HG02642 (cell line): ENCODE measurements at regions not wholly inside any gene's neighbourhood (a gene's known extent, or its start where the extent isn't known, plus 50 kb on each side); places are given as distances from the start of the nearest gene placed in this dataset.

Experiments
- ATAC-seq: cut with Tn5 transposase; IDR thresholded peaks from one replicate; pipeline ENCODE4 v1.9.1; 2021; ENCODE audit warnings: mild to moderate bottlenecking; ENCODE audit not compliant: unreplicated experiment, poor library complexity

DNA sequence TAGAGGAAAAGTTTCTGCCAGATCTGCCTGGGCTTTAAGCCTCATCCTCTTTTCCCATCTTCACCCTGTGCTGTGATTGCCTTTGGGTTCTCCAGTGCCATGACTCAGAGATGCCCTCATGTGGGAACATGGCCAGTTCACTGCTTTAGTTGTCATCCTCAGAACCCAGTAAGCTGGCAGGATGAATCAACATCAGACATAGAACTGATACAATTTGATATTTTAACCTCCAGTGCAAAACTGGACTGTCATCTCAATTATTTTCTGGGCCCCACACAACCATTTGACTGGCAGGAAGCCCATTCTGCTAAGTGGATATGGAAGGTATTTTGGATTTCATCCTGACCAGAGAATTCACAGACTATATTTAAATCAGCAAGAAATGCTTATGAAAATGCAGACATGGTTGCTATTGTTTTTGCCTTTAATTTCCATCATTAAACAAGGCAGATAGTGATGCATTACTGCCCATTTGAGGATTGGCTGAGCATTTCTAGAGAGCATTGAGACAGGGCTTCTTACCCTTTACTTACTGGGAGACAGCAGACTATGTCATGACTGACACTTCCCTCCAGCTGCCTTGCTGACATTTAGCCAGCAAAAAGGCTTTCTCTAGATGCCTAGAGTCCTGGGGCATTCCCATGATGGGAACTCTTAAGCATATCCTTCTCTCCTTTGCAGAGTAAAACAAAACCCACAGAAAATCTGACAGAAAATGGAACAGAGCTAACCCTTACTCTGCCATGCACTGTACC lies 327.1 kb upstream of the MTNR1B start:
- ATAC-seq: no peak

DNA sequence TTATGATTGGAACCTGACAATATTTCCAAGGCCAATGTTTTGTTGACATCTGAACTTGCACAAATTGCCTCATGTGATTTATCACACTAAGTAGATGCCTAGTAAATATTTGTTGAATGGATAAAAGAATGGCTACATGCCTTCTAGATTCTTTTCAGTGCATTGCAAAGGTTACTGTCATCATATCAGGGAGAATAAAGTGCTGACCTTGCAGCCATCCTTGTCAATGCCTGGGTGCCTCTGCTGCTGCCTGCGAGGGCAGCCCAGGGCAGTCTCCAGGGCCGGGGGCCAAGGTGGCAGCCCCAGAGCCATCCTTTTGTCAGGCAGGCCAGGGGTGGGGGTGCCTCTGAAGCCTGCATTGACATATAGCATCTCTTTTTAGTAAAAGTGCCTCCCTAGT lies 325.6 kb upstream of the MTNR1B start:
- ATAC-seq: no peak

DNA sequence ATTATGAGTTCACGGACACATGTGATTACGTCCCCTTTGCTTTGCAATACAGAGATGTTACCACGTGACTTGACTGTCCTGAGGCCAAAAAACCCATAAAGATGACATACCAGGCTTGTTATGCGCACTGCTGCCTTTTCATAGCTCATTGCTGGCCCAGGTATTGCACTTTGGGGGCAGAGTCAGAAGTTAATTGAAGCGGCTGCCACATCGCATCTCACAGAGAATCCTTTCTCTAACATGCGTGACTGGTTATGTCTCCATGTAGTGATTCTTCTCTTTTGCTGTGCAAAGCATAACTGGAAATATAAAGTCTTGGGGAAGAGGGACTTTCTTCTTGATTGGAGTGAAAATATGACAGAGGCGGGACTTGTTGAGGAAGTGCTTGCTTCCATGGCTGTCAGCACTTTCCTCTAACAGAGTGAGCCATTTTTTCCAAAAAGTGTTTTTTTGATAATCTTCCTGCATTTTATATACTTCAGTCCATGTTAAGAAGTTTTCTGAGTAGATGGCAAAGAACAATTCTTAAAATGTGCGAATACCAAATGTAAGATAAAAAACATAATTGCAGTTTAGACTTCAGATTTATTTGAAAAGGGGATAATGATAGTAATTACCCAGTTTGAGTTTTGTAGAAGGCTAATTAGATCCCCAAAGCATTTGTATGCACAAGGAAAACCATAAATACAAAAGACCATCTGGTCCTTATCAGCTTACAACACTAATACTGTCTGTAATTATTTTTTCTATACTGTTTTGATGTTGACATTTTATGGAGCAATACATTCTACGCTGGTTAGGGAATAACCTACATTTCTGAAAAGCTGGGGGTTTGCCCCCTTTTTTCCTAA lies 324.6 kb upstream of the MTNR1B start:
- ATAC-seq: no peak

DNA sequence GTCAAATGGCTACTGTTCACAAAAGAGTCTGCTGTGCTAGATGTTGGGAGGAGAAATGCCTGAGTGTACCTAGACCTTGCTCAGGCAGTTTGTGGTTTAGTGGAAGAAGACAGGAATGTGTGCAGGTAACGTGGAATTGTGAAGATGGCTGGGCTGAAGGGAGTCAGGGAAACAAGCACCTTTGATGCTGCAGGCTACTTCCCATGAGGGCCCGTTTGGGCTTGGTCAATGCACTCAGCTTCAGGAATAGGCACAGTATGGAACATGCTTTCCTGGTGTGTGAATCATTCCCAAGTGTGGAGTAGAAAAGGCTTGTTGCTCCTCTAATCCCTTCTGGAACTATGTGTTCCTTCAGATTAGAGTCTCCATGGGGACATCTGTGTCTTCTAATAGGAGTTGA lies 318.3 kb upstream of the MTNR1B start:
- ATAC-seq: no peak

DNA sequence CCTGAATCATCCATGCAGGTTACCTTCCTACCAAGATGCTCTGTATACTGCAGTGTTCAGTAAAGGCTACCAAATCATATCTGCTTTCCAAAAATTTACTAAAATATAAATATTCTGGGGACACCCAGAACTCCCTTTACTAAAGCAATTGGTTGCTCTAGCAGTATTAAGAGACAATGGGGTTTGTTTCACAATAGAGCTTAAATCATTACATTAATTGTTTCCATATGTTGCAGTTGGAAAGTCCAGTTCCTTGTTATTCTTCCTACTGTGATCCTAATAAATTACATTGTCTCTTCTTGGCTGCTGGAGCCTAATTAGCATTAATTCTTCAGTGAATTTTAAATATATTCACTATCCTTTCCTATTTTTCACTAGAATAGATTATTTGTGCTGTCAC lies 316.0 kb upstream of the MTNR1B start:
- ATAC-seq: no peak

DNA sequence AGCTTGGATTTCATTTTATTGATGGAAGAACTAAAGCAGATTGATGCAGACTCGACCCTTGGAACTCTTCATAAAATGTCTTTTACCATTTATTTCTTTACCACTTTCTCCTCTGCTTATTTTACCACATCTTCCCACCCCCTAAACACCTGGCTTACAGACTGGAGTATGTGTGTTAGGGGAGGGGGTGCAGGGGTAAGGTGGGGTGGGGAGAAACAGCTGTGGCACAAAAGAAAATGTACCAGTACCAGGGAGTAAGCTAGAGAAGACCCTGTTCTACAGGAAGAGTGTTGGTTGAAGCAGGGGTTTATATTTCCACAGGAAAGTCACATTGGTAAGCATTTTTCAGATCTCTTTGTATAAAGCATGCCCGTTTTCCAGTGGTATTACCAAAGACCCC lies 312.7 kb upstream of the MTNR1B start:
- no peak for ATAC-seq

DNA sequence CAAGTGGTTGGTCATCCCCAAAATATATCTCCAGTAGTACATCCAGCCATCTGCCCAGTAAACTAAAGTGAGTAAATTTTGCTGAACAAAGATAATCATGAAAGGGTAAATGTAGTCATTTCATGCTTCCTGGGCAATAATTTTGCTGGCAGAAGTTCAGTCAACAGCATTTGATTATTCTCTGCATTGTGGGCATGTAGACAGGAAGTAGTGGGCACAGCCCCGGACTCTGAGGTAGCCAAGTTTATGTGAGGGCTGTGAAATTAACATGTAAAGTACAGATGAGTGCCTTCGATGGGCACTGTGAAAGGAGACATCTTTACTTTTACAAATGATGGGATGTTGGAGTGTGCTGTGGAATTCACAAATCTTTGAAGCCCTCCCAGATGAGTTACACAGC lies 312.2 kb upstream of the MTNR1B start:
- no peak for ATAC-seq

DNA sequence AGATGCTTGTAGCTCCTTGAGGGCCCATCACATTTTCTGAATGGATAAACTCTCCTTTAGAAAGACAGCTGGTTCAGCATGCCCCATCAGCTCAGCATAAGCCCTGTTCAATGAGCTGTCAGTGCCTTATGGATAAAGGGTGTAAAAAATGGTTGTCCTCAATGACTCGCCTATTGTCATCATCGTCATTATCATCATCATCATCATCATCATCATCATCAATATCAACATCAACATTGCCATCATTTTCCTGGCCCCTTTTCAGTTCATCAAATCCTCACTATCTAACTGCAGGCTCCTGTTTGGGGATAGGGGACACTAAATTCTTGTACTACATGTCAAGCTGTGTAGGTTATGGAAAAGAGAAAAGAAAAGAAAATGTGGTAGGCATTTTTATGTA lies 310.7 kb upstream of the MTNR1B start:
- no peak for ATAC-seq

DNA sequence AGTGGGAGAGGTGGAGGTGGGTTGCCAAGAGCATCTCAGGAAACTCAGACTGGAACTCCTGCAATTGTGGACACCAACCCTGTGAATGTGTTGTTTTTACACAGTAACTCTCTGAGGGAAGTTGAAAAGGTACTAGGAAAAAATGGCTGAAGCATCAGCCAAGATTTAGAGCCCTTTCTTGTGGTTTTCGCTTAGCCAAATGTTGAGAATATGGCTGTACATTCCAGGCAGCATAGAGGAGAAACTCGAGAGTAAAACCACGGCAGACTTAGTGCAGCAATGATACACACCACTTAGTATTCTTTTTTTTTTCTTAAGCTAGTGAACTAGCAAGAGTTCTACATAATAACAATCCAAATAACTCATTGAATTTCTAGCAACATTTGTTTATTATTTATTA lies 309.7 kb upstream of the MTNR1B start:
- ATAC-seq: no peak

DNA sequence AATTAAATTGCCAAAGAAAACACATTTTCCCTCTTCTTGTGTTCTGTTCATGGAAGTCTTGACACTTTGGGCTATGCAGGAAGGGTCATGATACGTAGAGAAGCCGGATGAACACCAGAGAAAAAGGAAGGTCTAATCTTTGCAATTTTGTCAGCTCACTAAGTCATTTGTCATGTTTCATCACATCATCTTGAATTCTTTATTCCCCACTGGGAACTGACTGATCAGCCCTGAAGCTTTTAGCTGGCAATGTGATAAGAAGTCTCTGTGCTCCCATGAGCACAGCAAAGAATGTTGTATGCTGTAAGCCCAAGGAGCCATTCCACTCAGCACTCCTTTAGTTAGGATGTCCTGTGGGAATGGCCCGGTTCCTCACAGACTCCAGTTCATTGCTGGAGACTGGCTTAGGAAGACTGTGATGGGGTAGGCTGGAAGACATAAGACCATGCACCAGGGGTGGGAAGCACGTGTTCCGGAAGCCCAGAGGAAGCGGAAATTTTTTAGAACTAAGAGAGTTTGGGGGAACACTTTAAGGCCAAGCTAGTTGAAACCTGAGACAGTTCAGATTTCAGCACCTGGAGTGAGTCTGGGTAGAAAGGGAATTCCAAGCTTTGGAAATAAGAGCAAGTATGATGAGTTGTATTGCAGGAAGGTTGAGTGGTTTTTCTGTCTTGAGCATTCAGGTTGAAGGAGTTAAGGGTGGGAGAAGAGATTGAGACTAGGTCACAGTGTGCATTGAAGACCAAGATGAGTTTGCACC lies 306.7 kb upstream of the MTNR1B start:
- ATAC-seq: no peak

DNA sequence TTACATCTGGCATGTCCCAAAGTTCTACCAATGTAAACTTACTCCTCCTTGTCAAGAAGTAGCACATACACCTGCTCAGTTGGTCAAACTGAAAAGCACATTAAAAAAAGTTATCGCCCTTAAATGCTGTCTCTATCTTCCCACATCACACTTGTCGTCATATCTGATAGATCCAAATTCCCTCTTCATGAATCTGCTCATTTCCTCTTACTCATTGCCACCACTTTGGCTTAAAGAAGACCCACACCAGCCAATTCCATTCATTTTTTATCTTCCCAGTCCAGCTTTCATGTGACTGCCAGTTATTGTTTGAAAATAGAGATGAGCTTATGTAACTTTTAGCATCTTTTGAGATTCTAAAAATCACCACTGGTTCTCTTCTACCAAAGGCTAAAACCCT lies 305.9 kb upstream of the MTNR1B start:
- ATAC-seq: no peak

DNA sequence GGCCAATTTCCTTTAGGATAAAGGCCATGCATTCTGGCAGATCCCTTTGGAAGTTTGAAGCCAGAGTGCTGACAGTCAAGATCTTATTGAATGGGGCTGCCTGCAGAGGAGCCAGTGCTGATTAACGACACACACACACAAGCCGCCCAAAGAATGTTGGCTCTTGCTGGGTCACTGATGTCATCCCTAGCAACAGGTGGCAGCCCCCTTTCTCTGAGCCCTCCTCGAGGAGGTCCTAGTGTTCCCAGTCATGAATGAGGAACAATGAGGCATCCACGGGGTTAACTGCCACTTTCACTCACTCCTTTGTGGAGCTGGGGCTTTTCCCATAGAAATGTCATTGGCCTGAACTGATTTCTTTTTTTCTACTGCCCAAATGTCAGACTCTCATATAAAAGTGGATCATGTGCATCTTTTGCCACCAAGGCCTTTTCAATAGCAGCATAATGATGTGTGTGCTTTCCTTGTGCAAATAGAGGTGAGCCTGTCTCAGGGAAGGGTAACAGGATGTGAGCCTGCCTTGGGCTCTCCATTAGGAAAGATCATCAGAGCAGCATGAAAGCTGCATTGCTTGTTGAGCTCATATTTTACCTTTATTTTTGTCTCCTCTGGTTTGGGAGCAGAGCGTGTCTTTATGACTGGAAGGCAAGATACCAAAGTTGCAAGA lies 301.8 kb upstream of the MTNR1B start:
- ATAC-seq: no peak

DNA sequence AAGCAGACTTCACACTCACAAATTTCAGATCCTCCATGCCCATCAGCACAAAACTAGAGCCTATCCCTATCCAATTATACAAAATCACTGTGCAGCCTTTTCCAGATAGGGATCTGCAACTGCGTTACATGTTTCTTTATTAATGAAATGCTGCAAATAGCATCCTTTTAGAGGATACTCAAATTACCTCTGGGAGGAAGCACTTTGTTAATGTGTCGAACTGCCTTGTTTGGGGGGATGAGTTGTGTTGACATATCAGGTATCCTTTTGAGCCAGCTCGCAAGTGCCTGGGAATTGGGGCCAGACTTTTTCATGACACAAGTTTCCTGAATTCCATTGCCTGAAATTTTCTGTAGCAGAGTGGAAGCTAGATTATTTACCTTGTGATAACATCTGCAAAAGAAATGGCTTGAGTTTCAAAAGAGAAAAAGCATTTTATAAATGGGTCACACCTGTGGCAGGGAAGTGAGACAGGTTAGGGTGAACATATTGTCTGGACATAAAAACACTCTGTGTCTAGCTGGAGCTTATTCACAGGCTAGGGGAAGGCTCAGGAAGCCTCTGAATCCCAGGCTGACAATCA lies 299.1 kb upstream of the MTNR1B start:
- ATAC-seq: no peak

DNA sequence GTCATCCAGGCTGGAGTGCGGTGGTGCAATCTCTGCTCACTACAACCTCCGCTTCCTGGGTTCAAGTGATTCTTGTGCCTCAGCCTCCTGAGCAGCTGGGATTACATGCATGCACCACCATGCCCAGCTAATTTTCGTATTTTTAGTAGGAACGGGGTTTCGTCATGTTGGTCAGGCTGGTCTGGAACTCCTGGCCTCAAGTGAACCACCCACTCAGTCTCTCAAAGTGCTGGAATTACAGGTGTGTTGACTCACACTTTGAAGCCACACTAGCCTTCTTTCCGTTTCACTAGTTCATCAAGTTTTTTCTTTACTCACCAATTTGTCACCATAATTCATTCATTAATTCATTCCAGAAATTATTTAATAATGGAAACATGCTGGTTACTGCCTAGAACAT lies 298.4 kb upstream of the MTNR1B start:
- no peak for ATAC-seq

DNA sequence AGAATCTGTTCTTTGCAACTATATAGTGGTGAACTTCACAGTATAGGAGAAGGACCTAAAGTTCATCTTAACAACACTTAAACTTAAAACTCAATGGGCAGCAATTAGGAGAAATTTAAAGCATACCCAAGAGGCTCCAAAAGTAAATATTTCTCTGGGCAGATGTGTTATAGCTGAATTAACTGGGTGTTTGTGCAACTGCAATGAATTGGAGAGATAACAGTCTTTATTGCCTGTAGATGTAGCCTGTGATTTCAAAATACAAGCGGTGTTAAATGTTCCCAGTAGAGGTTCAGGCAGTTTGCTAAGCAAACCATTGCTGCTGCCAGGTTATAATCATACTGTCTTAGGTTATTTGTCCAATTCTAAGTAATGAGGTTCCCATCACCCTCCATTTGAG lies 294.1 kb upstream of the MTNR1B start:
- no peak for ATAC-seq

DNA sequence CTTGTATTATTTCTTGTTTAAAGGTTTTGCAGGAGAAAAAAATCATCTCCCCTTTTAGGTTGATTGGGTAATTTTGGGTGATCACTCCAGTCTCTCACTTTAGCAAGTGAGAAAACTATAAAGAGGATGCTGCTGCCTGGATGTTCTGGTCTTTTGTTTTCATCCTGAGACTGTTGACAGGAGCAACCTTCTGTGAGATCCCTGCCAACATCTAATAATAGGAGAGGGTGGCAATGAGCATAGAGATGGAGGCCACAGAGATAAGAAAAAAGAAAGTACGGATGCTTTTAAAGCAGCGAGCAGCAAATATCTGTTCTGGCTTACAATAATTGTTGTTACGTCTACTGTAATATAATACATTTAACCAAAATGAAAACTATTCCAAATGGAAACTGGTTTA lies 293.6 kb upstream of the MTNR1B start:
- no peak for ATAC-seq

DNA sequence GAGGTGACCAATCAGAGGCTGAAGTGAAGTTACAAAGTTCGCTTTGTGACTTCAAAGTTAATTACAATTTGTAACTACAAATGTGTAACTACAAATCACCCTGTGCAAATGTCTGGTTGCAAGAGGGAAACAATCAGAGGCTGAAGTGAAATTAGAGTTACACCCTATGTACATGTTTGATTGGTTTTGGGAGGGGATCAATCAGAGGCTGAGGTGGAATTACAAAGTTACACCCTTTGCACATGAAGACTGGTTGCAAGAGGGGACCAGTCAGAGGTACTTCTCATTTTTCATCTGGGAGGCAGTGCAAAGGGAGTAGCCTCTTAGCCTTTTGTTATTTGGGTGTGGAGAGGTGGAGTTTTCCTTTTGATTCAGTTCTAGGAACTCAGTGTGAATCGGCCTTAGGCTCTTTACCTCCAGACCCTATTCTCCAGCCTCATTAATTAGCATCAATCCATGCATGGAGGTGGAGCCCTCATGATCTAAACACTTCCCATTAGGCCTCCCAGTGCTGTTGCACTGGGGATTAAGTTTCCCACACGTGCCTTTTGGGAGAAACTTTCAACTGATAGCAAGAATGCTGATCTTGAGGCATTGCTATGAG lies 291.3 kb upstream of the MTNR1B start:
- ATAC-seq: no peak

DNA sequence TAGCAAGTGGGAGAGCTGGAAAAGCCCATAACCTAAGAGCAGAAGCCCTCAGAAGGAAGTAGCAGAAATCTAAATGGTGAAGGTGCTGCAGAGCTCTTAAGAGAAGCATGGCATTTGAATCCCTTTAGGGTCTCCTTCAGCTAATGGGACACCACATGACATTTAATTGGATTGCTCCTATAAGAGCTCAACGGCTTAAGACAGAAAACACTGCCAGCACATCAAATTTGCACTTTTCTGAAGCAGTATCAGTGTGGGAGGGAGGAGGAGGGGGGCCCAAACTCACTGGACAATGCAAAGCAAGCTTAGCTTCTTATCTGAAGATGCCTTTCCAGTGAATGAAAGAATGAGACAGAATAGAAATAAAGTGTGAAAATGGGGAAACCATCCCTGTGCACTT lies 287.9 kb upstream of the MTNR1B start:
- no peak for ATAC-seq

DNA sequence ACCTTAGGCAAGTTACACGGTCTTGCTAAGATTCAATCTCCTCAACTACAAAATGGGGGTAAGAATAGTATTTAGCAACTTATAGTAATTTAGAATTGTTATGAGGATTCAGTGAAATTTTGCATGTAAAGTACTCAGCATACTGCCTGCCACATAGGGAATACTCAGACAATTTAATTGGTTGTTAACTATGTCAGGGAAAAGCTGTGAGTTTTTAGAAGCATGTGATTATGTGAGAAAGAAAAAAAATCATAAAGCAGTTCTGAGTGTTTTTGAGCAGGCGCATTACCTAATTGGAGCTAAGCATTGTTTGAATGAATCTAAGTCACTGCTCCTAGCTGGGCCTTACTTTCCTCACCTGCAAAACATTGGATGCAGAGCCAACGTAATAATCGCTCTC lies 287.3 kb upstream of the MTNR1B start:
- no peak for ATAC-seq

DNA sequence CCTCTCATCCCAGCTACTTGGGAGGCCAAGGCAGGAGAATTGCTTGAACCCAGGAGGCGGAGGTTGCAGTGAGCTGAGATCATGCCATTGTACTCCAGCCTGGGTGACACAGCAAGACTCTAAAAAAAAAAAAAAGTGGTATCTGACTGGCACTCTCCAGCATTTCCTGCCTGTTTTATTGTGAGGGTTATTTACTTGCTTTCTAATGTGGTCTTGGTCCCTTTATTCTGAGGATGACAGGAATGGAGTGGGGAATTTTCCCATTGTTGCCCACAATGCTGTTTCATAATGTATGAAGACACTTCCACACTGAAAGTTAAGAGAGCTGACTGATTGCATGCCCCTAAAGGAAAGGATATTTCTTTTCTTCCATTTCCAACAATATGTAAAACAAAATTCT lies 286.5 kb upstream of the MTNR1B start:
- no peak for ATAC-seq
